ENCODE measurements at regions not wholly inside any gene's neighbourhood (a gene's known extent, or its start where the extent isn't known, plus 50 kb on each side); places are given as distances from the start of the nearest gene placed in this dataset.
A peak's percentile ranks its signal among the peaks of the same experiment; 100 is the strongest.

DNA sequence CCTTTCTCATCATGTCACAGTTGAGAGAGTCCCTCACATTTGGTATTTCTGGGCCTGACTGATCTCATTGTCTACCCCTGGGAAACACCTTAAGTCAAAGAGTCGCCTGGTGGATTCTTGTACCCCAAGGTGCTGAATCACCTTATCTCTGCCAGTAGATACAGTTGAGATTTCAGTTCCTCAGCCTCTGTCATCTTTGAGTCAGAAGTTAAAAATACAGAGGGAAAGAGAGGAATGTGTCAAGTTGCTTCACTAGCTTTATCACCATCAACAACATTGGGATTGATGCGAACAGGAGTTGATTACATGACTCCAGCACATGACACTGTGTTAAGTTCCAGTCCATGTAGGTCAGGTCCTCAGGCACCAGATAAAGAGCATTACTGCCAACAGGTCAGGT lies 513.0 kb downstream of the NUF2 start:
- 76% methylated on average over 2 of the region's 2 CpGs for WGBS
- Histone ChIP-seq H3K4me1 (peaks cover 0 to 11% (median 4%) of the 10 kb centered on the region in 4 donors), H3K9me3 (no peaks in the 10 kb centered on the region), H3K27me3 (no peaks in the 10 kb centered on the region), H3K27ac (replicated peaks in 1 of 4) (no peak overlapping the region), H3K36me3 (no peaks in the 10 kb centered on the region), H3K4me3 (no peak overlapping the region)
- intact Hi-C loops (cut with DNase I) = no loop called here
- TF ChIP-seq POLR2AphosphoS5 (IDR thresholded peaks at IDR 0.05) = no peak
- TF ChIP-seq POLR2A (IDR thresholded peaks at IDR 0.05; ENCODE audit: low read depth) = no peak
- no peak for TF ChIP-seq EP300 (IDR thresholded peaks at IDR 0.05)
- TF ChIP-seq, protein P1, sequence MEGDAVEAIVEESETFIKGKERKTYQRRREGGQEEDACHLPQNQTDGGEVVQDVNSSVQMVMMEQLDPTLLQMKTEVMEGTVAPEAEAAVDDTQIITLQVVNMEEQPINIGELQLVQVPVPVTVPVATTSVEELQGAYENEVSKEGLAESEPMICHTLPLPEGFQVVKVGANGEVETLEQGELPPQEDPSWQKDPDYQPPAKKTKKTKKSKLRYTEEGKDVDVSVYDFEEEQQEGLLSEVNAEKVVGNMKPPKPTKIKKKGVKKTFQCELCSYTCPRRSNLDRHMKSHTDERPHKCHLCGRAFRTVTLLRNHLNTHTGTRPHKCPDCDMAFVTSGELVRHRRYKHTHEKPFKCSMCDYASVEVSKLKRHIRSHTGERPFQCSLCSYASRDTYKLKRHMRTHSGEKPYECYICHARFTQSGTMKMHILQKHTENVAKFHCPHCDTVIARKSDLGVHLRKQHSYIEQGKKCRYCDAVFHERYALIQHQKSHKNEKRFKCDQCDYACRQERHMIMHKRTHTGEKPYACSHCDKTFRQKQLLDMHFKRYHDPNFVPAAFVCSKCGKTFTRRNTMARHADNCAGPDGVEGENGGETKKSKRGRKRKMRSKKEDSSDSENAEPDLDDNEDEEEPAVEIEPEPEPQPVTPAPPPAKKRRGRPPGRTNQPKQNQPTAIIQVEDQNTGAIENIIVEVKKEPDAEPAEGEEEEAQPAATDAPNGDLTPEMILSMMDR (IDR thresholded peaks at IDR 0.05) = no peak
- no peak for DNase-seq (ENCODE audit: extremely low spot score)

DNA sequence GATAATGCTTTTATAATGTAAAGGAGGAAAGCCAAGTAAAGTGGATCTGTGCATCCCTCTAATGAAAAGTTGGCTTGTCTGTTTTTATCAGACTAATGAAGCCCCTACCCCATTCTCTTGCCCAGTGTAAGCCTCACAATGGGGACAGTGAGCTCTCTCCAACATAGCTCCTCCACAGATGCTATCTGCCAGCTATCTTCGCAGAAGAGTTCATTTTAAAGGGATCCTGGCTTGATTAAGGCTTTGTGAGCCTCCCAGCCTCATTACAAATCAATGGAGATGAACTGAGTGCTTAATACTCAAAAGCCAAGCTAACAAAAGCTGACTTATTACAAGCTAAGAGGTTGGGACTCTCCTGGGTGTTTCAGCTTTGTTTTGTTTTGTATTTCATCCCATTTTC lies 514.7 kb downstream of the NUF2 start:
- DNase-seq (ENCODE audit: extremely low spot score) = no peak
- intact Hi-C loops (cut with DNase I) = no loop called here
- no peaks in the 10 kb centered on the region for H3K36me3 ChIP-seq
- TF ChIP-seq POLR2A (IDR thresholded peaks at IDR 0.05; ENCODE audit: low read depth) (no peak), POLR2AphosphoS5 (IDR thresholded peaks at IDR 0.05) (no peak), EP300 (IDR thresholded peaks at IDR 0.05) (no peak)
- TF ChIP-seq, protein P1 (IDR thresholded peaks at IDR 0.05) = no peak
- H3K9me3 ChIP-seq = no peaks in the 10 kb centered on the region
- H3K4me3 ChIP-seq = no peak overlapping the region
- H3K27ac ChIP-seq (replicated peaks in 1 of 4) = no peak overlapping the region
- H3K27me3 ChIP-seq = no peaks in the 10 kb centered on the region
- WGBS = 86% methylated on average over 1 of the region's 1 CpG
- peaks cover 0 to 11% (median 4%) of the 10 kb centered on the region in 4 donors for H3K4me1 ChIP-seq

DNA sequence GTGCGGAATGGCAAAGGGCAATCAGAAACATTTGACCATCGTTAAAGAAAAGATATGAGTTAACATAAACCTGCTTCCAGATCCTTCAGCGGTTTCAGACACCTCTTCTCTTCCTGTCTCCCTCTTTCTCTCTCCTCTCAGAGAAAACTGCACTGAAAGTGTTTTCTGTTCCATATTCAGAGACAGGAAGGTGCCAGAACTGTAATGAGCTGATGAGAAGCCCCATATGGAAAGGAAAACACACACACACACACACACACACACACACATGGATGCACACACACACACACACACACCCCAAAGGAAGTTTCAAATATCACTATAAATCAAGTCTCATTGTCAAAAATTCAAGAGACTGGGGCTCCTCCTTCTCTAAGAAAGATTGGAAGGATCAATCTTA lies 515.5 kb downstream of the NUF2 start:
- no peak overlapping the region for H3K4me3 ChIP-seq
- no peak for DNase-seq (ENCODE audit: extremely low spot score)
- intact Hi-C loops (cut with DNase I) = no loop called here
- no peaks in the 10 kb centered on the region for H3K27me3 ChIP-seq
- WGBS = 47% methylated on average over 3 of the region's 3 CpGs
- H3K27ac ChIP-seq (replicated peaks in 1 of 4) = no peak overlapping the region
- H3K9me3 ChIP-seq = no peaks in the 10 kb centered on the region
- no peak for TF ChIP-seq POLR2AphosphoS5 (IDR thresholded peaks at IDR 0.05)
- TF ChIP-seq, protein P1 (IDR thresholded peaks at IDR 0.05) = no peak
- TF ChIP-seq EP300 (IDR thresholded peaks at IDR 0.05) = no peak
- TF ChIP-seq POLR2A (IDR thresholded peaks at IDR 0.05; ENCODE audit: low read depth) = no peak
- no peaks in the 10 kb centered on the region for H3K36me3 ChIP-seq
- peaks cover 0 to 18% (median 8%) of the 10 kb centered on the region in 4 donors for H3K4me1 ChIP-seq

DNA sequence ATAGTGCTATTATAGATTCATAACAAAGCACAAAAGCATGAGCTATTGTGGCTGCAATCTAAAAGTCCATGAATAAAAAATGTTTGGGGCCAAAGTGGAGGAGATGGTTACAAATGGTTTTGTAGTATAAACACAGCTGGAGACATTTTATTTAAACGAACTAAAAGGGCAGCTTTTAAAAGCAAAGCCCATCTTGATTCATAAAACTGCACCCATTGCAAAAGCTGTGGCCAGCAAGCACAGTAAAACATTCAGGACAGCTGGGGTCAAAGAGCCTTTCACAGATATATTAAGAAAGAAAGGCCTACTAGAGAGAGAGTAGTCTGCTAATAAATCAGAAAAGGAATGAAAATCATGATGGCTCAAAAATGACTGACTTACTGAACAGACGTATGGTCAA lies 520.8 kb downstream of the NUF2 start:
- intact Hi-C loops (cut with DNase I) = no loop called here
- WGBS = 15% methylated on average over 2 of the region's 2 CpGs
- Histone ChIP-seq H3K36me3 (no peaks in the 10 kb centered on the region), H3K27me3 (no peaks in the 10 kb centered on the region), H3K4me3 (no peak overlapping the region), H3K9me3 (no peaks in the 10 kb centered on the region), H3K27ac (replicated peaks in 1 of 4) (peak overlapping the region in 2 of 4 donors; percentile 4 to 11), H3K4me1 (peaks cover 0 to 34% (median 17%) of the 10 kb centered on the region in 4 donors)
- no peak for DNase-seq (ENCODE audit: extremely low spot score)
- TF ChIP-seq POLR2A (IDR thresholded peaks at IDR 0.05; ENCODE audit: low read depth) = no peak
- no peak for TF ChIP-seq EP300 (IDR thresholded peaks at IDR 0.05)
- TF ChIP-seq POLR2AphosphoS5 (IDR thresholded peaks at IDR 0.05) = no peak
- TF ChIP-seq, protein P1 (IDR thresholded peaks at IDR 0.05) = no peak

DNA sequence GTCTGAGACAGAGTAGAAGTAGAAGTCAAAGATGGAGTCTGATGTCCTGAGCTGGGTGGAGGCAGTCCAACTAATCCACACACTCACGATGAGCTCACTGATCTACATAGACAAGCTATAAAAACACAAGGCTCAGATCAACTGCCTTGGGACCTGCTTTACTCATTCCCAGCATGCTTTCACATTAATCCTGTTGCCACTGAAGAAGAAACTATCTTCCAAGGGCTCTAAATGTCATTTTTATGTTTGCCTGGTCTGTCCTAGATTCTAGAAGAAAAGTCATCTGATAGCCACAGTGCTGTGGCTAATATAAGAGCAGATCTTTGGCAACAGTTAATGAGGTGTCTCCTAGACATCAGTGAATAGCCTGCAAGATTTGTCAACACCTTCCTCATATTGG lies 522.7 kb downstream of the NUF2 start:
- Histone ChIP-seq H3K9me3 (no peaks in the 10 kb centered on the region), H3K36me3 (no peaks in the 10 kb centered on the region), H3K27ac (replicated peaks in 1 of 4) (no peak overlapping the region), H3K4me1 (peaks cover 0 to 34% (median 17%) of the 10 kb centered on the region in 4 donors), H3K27me3 (no peaks in the 10 kb centered on the region), H3K4me3 (no peak overlapping the region)
- no peak for DNase-seq (ENCODE audit: extremely low spot score)
- intact Hi-C loops (cut with DNase I) = no loop called here
- 20% methylated on average over 1 of the region's 1 CpG for WGBS
- TF ChIP-seq EP300 (IDR thresholded peaks at IDR 0.05) (no peak), POLR2AphosphoS5 (IDR thresholded peaks at IDR 0.05) (no peak), POLR2A (IDR thresholded peaks at IDR 0.05; ENCODE audit: low read depth) (no peak)
- TF ChIP-seq, protein P1 (IDR thresholded peaks at IDR 0.05) = no peak
